Stimulated activated naive CD8-positive, alpha-beta T cell treated with anti-CD3 and anti-CD28 coated beads, Interleukin-15, amount 100 ng/mL, for 72 hours (primary cell): ENCODE measurements at regions not wholly inside any gene's neighbourhood (a gene's known extent, or its start where the extent isn't known, plus 50 kb on each side); places are given as distances from the start of the nearest gene placed in this dataset.

ENCODE experiments used
- ATAC-seq: fragments of 150-1000 bp; cut with Tn5 transposase; 2 replicates; pipeline ENCODE4 v1.10.0; 2021; ENCODE audit warnings: mild to moderate bottlenecking, moderate library complexity
- DNase-seq, 2 donors: peaks; one replicate each; pipeline ENCODE4 v3.0.0; 2021 to 2022
- H3K27ac Mint-ChIP-seq, 2 donors: one replicate each; pipeline ENCODE4 v1.8.0; 2022; ENCODE audit warnings: mild to moderate bottlenecking in 2 of 2, mixed read lengths in 2 of 2, moderate library complexity in 2 of 2
- H3K27me3 Mint-ChIP-seq: one replicate; pipeline ENCODE4 v1.8.0; 2022; ENCODE audit warnings: mixed read lengths
- H3K4me1 Mint-ChIP-seq: one replicate; pipeline ENCODE4 v1.8.0; 2022; ENCODE audit warnings: mild to moderate bottlenecking, mixed read lengths
- H3K4me3 Mint-ChIP-seq, 2 donors: one replicate each; pipeline ENCODE4 v1.8.0; 2022; ENCODE audit warnings: mild to moderate bottlenecking in 2 of 2, mixed read lengths in 2 of 2, moderate library complexity in 1 of 2
- H3K9me3 Mint-ChIP-seq, 2 donors: one replicate each; pipeline ENCODE4 v1.8.0; 2022; ENCODE audit warnings: mixed read lengths in 2 of 2

- no peaks in the 10 kb centered on the region for H3K9me3 Mint-ChIP-seq
- H3K4me3 Mint-ChIP-seq, result no peak overlapping the region
- DNase-seq, result no peak
- H3K4me1 Mint-ChIP-seq, result no peaks in the 10 kb centered on the region
- H3K27me3 Mint-ChIP-seq, result peaks cover 4% of the 10 kb centered on the region
- no peak overlapping the region for H3K27ac Mint-ChIP-seq
- ATAC-seq, result no peak
These were observed 654.9 kb upstream of the HS6ST1 start for GRCh38 chr2:128973566-128973965.

DNA sequence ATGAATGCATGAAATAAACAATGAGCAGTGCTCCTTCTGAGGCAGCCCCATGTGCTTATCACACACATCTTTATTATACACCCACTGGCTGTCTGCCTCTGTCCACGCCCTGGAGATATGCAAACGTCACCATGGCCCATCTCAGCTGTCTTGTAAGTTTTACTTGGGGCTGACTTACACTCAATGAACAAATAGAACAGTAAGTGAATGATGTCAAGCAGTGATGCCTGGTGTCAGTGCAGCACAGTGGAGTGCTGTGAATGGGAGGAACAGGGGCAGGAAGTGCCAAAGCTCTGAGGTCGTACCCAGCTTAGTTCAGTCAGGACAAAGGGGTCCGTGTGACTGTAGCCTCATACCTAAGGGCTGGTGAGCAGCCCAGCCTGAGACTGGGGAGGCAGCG is 659.5 kb upstream of the HS6ST1 start:
- ATAC-seq (no peak), DNase-seq (no peak)
- Mint-ChIP-seq H3K27ac (peak overlapping the region in 1 of 2 donors; percentile 20), H3K27me3 (peaks cover 9% of the 10 kb centered on the region), H3K4me1 (no peaks in the 10 kb centered on the region), H3K9me3 (no peaks in the 10 kb centered on the region), H3K4me3 (no peak overlapping the region)

DNA sequence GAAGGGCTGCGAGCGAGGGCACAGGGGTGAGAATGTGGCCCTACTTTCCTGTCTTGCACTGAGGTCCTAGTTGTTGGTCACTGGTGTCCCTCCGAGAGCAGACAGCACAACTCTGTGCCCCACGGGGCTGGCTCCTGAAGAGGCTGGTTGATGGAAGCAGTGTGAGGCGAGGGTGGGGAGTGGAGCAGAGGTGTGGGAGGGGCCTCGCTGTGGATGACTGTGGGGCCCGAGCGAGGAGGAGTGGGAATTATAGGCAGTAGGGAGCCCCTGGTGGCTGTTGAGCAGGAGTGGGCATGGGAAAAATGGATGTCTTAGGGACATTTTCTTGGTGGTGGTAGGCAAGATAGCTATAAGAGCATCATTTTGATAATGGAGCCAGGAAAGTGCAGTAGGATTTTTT is 660.5 kb upstream of the HS6ST1 start:
- Mint-ChIP-seq H3K4me3 (no peak overlapping the region), H3K27ac (no peak overlapping the region), H3K9me3 (no peaks in the 10 kb centered on the region), H3K27me3 (peaks cover 9% of the 10 kb centered on the region), H3K4me1 (no peaks in the 10 kb centered on the region)
- DNase-seq, result no peak
- ATAC-seq, result no peak

GRCh38 chr2:128980475-128980874 is 661.8 kb upstream of the HS6ST1 start:
- Mint-ChIP-seq H3K27ac (no peak overlapping the region), H3K27me3 (peaks cover 9% of the 10 kb centered on the region), H3K4me3 (no peak overlapping the region), H3K4me1 (no peaks in the 10 kb centered on the region), H3K9me3 (no peaks in the 10 kb centered on the region)
- ATAC-seq (no peak), DNase-seq (no peak)

- no peak overlapping the region for H3K27ac Mint-ChIP-seq
- H3K4me1 Mint-ChIP-seq, result no peaks in the 10 kb centered on the region
- peaks cover 9% of the 10 kb centered on the region for H3K27me3 Mint-ChIP-seq
- H3K4me3 Mint-ChIP-seq, result no peak overlapping the region
- H3K9me3 Mint-ChIP-seq, result no peaks in the 10 kb centered on the region
- ATAC-seq, result no peak
- no peak for DNase-seq
These were observed 662.7 kb upstream of the HS6ST1 start for GRCh38 chr2:128981353-128981752.

- Mint-ChIP-seq H3K27ac (no peak overlapping the region), H3K4me3 (no peak overlapping the region), H3K9me3 (no peaks in the 10 kb centered on the region), H3K4me1 (no peaks in the 10 kb centered on the region), H3K27me3 (peaks cover 9% of the 10 kb centered on the region)
- DNase-seq (no peak), ATAC-seq (no peak)
These were observed 663.3 kb upstream of the HS6ST1 start for GRCh38 chr2:128982001-128982400.

DNA sequence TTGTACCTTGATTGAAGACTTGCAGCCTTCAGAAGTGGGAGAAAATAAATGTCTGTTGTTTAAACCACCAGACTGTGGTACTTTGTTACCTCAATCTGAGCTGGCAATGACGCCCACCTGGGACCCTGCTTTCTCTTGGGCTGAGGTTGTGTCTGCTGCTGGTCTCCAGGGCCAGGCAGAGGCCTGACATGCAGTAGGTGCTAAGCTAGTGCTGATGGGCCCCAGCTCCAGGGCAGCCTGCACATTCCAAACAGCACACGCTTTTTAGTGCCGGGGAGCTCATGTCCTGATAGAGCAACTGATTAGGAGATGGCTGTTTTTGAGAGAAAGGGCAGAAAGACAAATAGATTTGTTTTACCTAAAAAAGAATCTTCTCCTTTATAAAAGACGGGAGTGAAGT is 664.0 kb upstream of the HS6ST1 start:
- H3K27me3 Mint-ChIP-seq, result peaks cover 9% of the 10 kb centered on the region
- H3K4me3 Mint-ChIP-seq, result no peak overlapping the region
- H3K9me3 Mint-ChIP-seq, result no peaks in the 10 kb centered on the region
- H3K4me1 Mint-ChIP-seq, result no peaks in the 10 kb centered on the region
- ATAC-seq (no peak), DNase-seq (no peak)
- no peak overlapping the region for H3K27ac Mint-ChIP-seq

DNA sequence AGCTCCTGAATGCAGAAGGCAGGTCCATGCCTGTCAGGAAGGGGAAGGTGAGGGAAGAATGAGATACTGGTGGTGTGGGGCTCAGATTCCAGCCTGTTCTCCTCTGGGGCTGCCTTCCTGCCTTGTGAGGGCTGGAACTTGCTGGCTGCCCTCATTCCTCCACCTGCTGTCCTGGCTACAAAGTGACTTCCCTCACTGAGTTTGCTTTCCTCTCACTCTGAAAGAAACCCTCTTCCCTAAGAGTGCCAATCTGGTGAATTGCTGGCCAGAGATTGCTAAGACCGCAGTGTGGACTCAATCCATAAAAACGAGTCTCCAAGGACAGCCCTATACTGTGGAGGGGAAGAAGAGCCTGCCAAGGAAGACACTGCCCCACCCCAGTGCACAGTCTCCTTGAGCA is 664.4 kb upstream of the HS6ST1 start:
- Mint-ChIP-seq H3K4me3 (no peak overlapping the region), H3K4me1 (no peaks in the 10 kb centered on the region), H3K9me3 (no peaks in the 10 kb centered on the region), H3K27ac (no peak overlapping the region), H3K27me3 (peaks cover 9% of the 10 kb centered on the region)
- no peak for ATAC-seq
- no peak for DNase-seq

DNA sequence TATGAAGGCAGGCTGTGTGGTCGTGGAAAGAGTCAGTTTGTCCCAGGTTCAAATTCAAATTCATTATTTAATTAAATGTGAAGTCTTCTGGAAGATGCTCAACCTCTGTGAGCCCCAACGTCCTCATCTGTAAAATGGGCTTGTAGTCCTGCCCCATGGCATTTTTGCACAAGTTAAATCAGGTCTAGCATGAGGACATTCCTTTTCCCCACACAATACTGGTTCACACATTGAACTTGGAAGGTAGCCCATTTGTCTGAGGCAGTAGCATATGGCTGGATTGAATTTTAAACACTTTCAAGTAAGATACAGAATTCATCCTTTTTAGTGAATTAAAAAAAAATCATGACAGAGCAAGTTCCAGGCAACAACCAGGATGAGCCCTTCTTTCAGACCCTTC is 665.4 kb upstream of the HS6ST1 start:
- Mint-ChIP-seq H3K9me3 (no peaks in the 10 kb centered on the region), H3K27me3 (peaks cover 4% of the 10 kb centered on the region), H3K27ac (no peak overlapping the region), H3K4me3 (no peak overlapping the region), H3K4me1 (no peaks in the 10 kb centered on the region)
- ATAC-seq (no peak), DNase-seq (no peak)

DNA sequence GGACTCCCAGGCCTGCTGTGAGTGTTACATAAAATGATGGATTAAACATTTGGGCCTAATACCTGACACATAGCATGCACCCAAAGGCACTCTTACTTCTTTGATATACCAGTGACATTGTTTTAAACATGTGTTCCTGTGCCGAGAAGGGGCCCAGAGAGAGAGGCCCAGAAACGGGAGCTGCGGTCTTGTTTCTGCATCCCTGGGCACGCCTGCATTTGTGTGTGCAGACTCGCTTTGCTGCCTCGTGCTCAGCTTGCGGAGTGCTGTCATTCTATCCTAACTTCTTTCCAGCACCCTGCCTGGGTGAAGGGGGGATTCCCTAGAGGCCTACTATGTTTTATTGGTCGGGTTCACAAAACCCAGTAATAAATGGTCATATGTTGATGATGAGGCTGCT is 666.2 kb upstream of the HS6ST1 start:
- Mint-ChIP-seq H3K9me3 (no peaks in the 10 kb centered on the region), H3K27me3 (peaks cover 12% of the 10 kb centered on the region), H3K27ac (no peak overlapping the region), H3K4me3 (no peak overlapping the region), H3K4me1 (no peaks in the 10 kb centered on the region)
- ATAC-seq, result no peak
- no peak for DNase-seq

GRCh38 chr2:128986026-128986715 is 667.5 kb upstream of the HS6ST1 start:
- Mint-ChIP-seq H3K9me3 (no peaks in the 10 kb centered on the region), H3K4me1 (no peaks in the 10 kb centered on the region), H3K27me3 (peaks cover 13% of the 10 kb centered on the region), H3K4me3 (no peak overlapping the region), H3K27ac (peak overlapping the region in 1 of 2 donors; percentile 82)
- no peak for ATAC-seq
- DNase-seq, result no peak

- DNase-seq (no peak), ATAC-seq (no peak)
- no peaks in the 10 kb centered on the region for H3K9me3 Mint-ChIP-seq
- no peak overlapping the region for H3K4me3 Mint-ChIP-seq
- H3K27ac Mint-ChIP-seq, result no peak overlapping the region
- peaks cover 14% of the 10 kb centered on the region for H3K27me3 Mint-ChIP-seq
- no peaks in the 10 kb centered on the region for H3K4me1 Mint-ChIP-seq
These were observed 668.2 kb upstream of the HS6ST1 start for GRCh38 chr2:128986867-128987268.

DNA sequence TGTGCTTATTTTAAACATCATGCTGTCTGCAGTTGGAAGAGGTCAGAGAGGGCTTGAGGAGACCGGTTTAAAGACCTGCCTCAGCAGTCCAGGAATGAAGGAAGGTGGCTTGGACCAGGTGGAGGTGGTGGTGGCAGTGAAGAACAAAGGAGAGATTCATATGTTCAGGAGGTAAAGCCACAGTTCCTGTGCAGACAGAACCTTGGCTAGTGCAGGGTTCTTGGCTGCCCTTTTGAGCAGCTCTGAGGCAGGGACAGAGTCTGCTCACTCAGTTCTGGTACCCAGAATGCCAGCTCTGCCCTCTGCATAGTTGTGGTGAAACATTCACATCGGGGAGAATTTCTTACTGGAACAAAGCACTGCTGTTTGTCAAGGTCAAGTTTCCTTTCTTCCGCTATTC is 669.7 kb upstream of the HS6ST1 start:
- no peaks in the 10 kb centered on the region for H3K4me1 Mint-ChIP-seq
- no peak overlapping the region for H3K27ac Mint-ChIP-seq
- no peak overlapping the region for H3K4me3 Mint-ChIP-seq
- no peaks in the 10 kb centered on the region for H3K9me3 Mint-ChIP-seq
- H3K27me3 Mint-ChIP-seq, result peaks cover 21% of the 10 kb centered on the region
- no peak for DNase-seq
- peak; percentile 18 for ATAC-seq

GRCh38 chr2:128988967-128989366 is 670.3 kb upstream of the HS6ST1 start:
- Mint-ChIP-seq H3K27me3 (peaks cover 21% of the 10 kb centered on the region), H3K4me3 (no peak overlapping the region), H3K9me3 (no peaks in the 10 kb centered on the region), H3K4me1 (no peaks in the 10 kb centered on the region), H3K27ac (no peak overlapping the region)
- ATAC-seq (no peak), DNase-seq (no peak)

- peaks cover 8% of the 10 kb centered on the region for H3K27me3 Mint-ChIP-seq
- no peak overlapping the region for H3K4me3 Mint-ChIP-seq
- H3K9me3 Mint-ChIP-seq, result no peaks in the 10 kb centered on the region
- DNase-seq, result no peak
- ATAC-seq, result no peak
- no peaks in the 10 kb centered on the region for H3K4me1 Mint-ChIP-seq
- no peak overlapping the region for H3K27ac Mint-ChIP-seq
These were observed 676.4 kb upstream of the HS6ST1 start for GRCh38 chr2:128995086-128995485.

DNA sequence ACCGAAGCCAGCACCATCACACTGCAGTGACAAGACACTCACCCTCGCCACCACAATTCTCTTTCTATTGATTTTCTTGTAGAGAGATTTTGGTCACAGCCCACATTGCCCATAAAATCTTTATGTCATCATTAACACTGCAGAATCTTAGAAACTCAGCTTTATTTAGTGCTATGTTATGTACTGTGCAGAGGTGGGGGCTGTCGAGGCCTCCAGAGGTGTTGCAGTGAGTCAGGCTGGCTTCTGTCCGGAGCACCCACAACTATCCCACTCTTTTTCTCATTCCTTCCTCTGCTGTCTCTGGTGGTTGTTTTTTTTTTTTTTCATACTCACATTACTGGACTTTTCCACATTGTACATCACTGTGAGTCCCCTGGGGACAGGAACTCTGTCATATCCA is 677.4 kb upstream of the HS6ST1 start:
- H3K4me1 Mint-ChIP-seq, result no peaks in the 10 kb centered on the region
- no peak overlapping the region for H3K4me3 Mint-ChIP-seq
- H3K27ac Mint-ChIP-seq, result no peak overlapping the region
- DNase-seq (no peak), ATAC-seq (no peak)
- H3K27me3 Mint-ChIP-seq, result peaks cover 8% of the 10 kb centered on the region
- H3K9me3 Mint-ChIP-seq, result no peaks in the 10 kb centered on the region

- no peaks in the 10 kb centered on the region for H3K4me1 Mint-ChIP-seq
- ATAC-seq, result no peak
- H3K9me3 Mint-ChIP-seq, result no peaks in the 10 kb centered on the region
- no peak for DNase-seq
- peaks cover 3% of the 10 kb centered on the region for H3K27me3 Mint-ChIP-seq
- H3K4me3 Mint-ChIP-seq, result no peak overlapping the region
- peak overlapping the region in 1 of 2 donors; percentile 42 for H3K27ac Mint-ChIP-seq
These were observed 678.6 kb upstream of the HS6ST1 start for GRCh38 chr2:128997166-128997866.
